PC-3 (cell line): ENCODE measurements at regions not wholly inside any gene's neighbourhood (a gene's known extent, or its start where the extent isn't known, plus 50 kb on each side); places are given as distances from the start of the nearest gene placed in this dataset.

Experiments used
- ATAC-seq: fragments of 200-7000 bp; cut with Tn5 transposase; 2 replicates; pipeline ENCODE4 v1.9.1; 2020; ENCODE audit warnings: mild to moderate bottlenecking, moderate library complexity
- BruUV-seq: library from RNA; stranded (reverse); fragments of 400-500 nt; replicated peaks from 2 replicates; lab custom pipeline; 2021; lab: Mats Ljungman, UMichigan
- CTCF ChIA-PET: fragments of 300-600 bp; sonication (Branson Sonifier 250); formaldehyde crosslinking; loops from one replicate; lab custom pipeline; 2022; ENCODE audit warnings: antibody characterized with exemption; lab: Charles Lee
- POLR2A ChIA-PET: fragments of 300-600 bp; sonication (Branson Sonifier 250); formaldehyde crosslinking; loops from one replicate; lab custom pipeline; 2022; ENCODE audit warnings: antibody characterized with exemption; ENCODE audit not compliant: unreplicated experiment; lab: Charles Lee
- DNase-seq: peaks from one replicate; pipeline ENCODE4 v3.0.0-alpha.2; 2015
- H2AFZ ChIP-seq: fragments of 300-600 bp; sonication (generic); 2 replicates; pipeline ENCODE4 v1.6.0; 2016; ENCODE audit warnings: antibody characterized with exemption, low read length
- H3F3A ChIP-seq: fragments of 300-600 bp; sonication (generic); one replicate; pipeline ENCODE4 v1.6.0; 2017; ENCODE audit warnings: antibody characterized with exemption, low read length, control low read depth, mild to moderate bottlenecking; ENCODE audit not compliant: unreplicated experiment
- H3K27ac ChIP-seq: fragments of 300-600 bp; sonication (generic); 2 replicates; pipeline ENCODE4 v1.5.1; 2016; ENCODE audit warnings: mild to moderate bottlenecking, low read length
- H3K27me3 ChIP-seq: fragments of 300-600 bp; sonication (generic); 2 replicates; pipeline ENCODE4 v1.6.1; 2016; ENCODE audit warnings: low read length, mixed read lengths
- H3K36me3 ChIP-seq: fragments of 300-600 bp; sonication (generic); 2 replicates; pipeline ENCODE4 v1.6.1; 2016; ENCODE audit warnings: low read depth, mixed run types, low read length, mixed read lengths
- H3K4me1 ChIP-seq: fragments of 300-600 bp; sonication (generic); 2 replicates; pipeline ENCODE4 v1.5.1; 2016; ENCODE audit warnings: low read length; ENCODE audit not compliant: insufficient read depth
- H3K4me2 ChIP-seq: fragments of 300-600 bp; sonication (generic); 2 replicates; pipeline ENCODE4 v1.6.0; 2016; ENCODE audit warnings: low read length
- H3K4me3 ChIP-seq: fragments of 300-600 bp; sonication (generic); 2 replicates; pipeline ENCODE4 v1.5.1; 2016; ENCODE audit warnings: mild to moderate bottlenecking, low read length, mixed read lengths
- H3K79me2 ChIP-seq: fragments of 300-600 bp; sonication (generic); 2 replicates; pipeline ENCODE4 v1.6.1; 2017; ENCODE audit warnings: low read length, mixed read lengths
- H3K9ac ChIP-seq: fragments of 300-600 bp; sonication (generic); 2 replicates; pipeline ENCODE4 v1.6.0; 2016; ENCODE audit warnings: mild to moderate bottlenecking, low read length
- H3K9me2 ChIP-seq: fragments of 300-600 bp; sonication (generic); replicated peaks from 2 replicates; pipeline ENCODE4 v1.6.1; 2016; ENCODE audit warnings: mixed run types, low read length, mixed read lengths
- H3K9me3 ChIP-seq: fragments of 300-600 bp; sonication (generic); 2 replicates; pipeline ENCODE4 v1.6.1; 2016; ENCODE audit warnings: low read length, mixed read lengths
- H4K20me1 ChIP-seq: fragments of 300-600 bp; sonication (generic); 2 replicates; pipeline ENCODE4 v1.6.1; 2016; ENCODE audit warnings: low read length, mixed read lengths
- CTCF ChIP-seq: fragments of 300-600 bp; sonication (generic); conservative IDR thresholded peaks from 2 replicates; pipeline ENCODE4 v1.5.1; 2017; ENCODE audit warnings: antibody characterized with exemption, low read depth, mild to moderate bottlenecking, low read length
- EZH2 ChIP-seq: fragments of 300-600 bp; sonication (generic); IDR thresholded peaks from one replicate; pipeline ENCODE4 v1.6.1; 2017; ENCODE audit warnings: antibody characterized with exemption, mild to moderate bottlenecking, low read length; ENCODE audit not compliant: unreplicated experiment
- EZH2phosphoT487 ChIP-seq: fragments of 300-600 bp; sonication (generic); IDR thresholded peaks from 2 replicates; pipeline ENCODE4 v1.6.1; 2018; ENCODE audit warnings: mild to moderate bottlenecking, antibody characterized with exemption, low read length, borderline replicate concordance
- intact Hi-C: fragments of 100-400 bp; cut with micrococcal nuclease; formaldehyde crosslinking; loops from 2 replicates; pipeline ENCODE4 v1.9.0; 2023

GRCh38 chr1:229129301-229130027, 141.4 kb upstream of the RAB4A start:
- Histone ChIP-seq H3K4me1 (no peaks in the 10 kb centered on the region), H3K4me2 (no peak overlapping the region), H2AFZ (no peak overlapping the region), H3K4me3 (no peak overlapping the region), H3K9ac (no peak overlapping the region), H3K27me3 (peaks cover 66% of the 10 kb centered on the region), H3K79me2 (no peaks in the 10 kb centered on the region), H3K9me3 (no peaks in the 10 kb centered on the region), H3K36me3 (no peaks in the 10 kb centered on the region), H3F3A (no peaks in the 10 kb centered on the region), H3K9me2 (no peaks in the 10 kb centered on the region), H4K20me1 (no peaks in the 10 kb centered on the region), H3K27ac (no peak overlapping the region)
- CTCF ChIA-PET = interaction anchor here (0.8 kb wide), 1 partner anchor 125 kb away, joined by 3 read pairs; no protein-coding TSS in a partner anchor
- POLR2A ChIA-PET = no interaction called here
- no TSS peak for BruUV-seq
- no peak for ATAC-seq
- TF ChIP-seq CTCF = no peak
- no peak for TF ChIP-seq EZH2
- no peak for TF ChIP-seq EZH2phosphoT487
- intact Hi-C loops = no loop called here
- DNase-seq = no peak

GRCh38 chr1:229130028-229130668, 140.8 kb upstream of the RAB4A start:
- ATAC-seq (no peak), DNase-seq (no peak)
- ChIA-PET POLR2A (no interaction called here), CTCF (interaction anchor here (0.8 kb wide), 1 partner anchor 124 kb away, joined by 3 read pairs; no protein-coding TSS in a partner anchor)
- no peak overlapping the region for H3K27ac ChIP-seq
- H3K9me2 ChIP-seq = no peaks in the 10 kb centered on the region
- H2AFZ ChIP-seq = no peak overlapping the region
- no peak overlapping the region for H3K9ac ChIP-seq
- intact Hi-C loops = no loop called here
- no peaks in the 10 kb centered on the region for H4K20me1 ChIP-seq
- H3K4me1 ChIP-seq = no peaks in the 10 kb centered on the region
- H3F3A ChIP-seq = no peaks in the 10 kb centered on the region
- no peak overlapping the region for H3K4me2 ChIP-seq
- no peaks in the 10 kb centered on the region for H3K79me2 ChIP-seq
- H3K36me3 ChIP-seq = no peaks in the 10 kb centered on the region
- no peak for TF ChIP-seq EZH2
- TF ChIP-seq CTCF = no peak
- no peak for TF ChIP-seq EZH2phosphoT487
- no TSS peak for BruUV-seq
- H3K4me3 ChIP-seq = no peak overlapping the region
- H3K27me3 ChIP-seq = peaks cover 59% of the 10 kb centered on the region
- no peaks in the 10 kb centered on the region for H3K9me3 ChIP-seq
